Mesenchymal stem cell (in vitro differentiated cells and primary cell): ENCODE measurements at regions not wholly inside any gene's neighbourhood (a gene's known extent, or its start where the extent isn't known, plus 50 kb on each side); places are given as distances from the start of the nearest gene placed in this dataset.
"Not testable (repeated sequence)": the region's sequence is repeated elsewhere in the genome, so short reads cannot be mapped to it uniquely, and the experiment has no call there.

Experiments
- DNase-seq: peaks from one replicate; pipeline ENCODE4 v3.0.0-alpha.2; 2013
- H2AFZ ChIP-seq: one replicate; pipeline ENCODE4 v1.6.1; 2013; ENCODE audit warnings: low read depth, mild to moderate bottlenecking, control low read depth, inconsistent platforms, low read length, moderate library complexity
- H2AK5ac ChIP-seq: 2 replicates; pipeline ENCODE4 v1.6.1; 2013; ENCODE audit warnings: low read length, moderate library complexity, mild to moderate bottlenecking, inconsistent platforms; ENCODE audit not compliant: severe bottlenecking
- H2BK120ac ChIP-seq: one replicate; pipeline ENCODE4 v1.6.1; 2013; ENCODE audit warnings: low read depth, mild to moderate bottlenecking, inconsistent platforms, low read length, moderate library complexity
- H2BK12ac ChIP-seq, 2 experiments: one replicate each; pipeline ENCODE4 v1.6.1; 2013; ENCODE audit warnings: inconsistent platforms in 2 of 2, low read length in 2 of 2, mild to moderate bottlenecking in 2 of 2, moderate library complexity in 2 of 2, control low read depth in 1 of 2
- H2BK15ac ChIP-seq: one replicate; pipeline ENCODE4 v1.6.1; 2013; ENCODE audit warnings: mild to moderate bottlenecking, low read depth, inconsistent platforms; ENCODE audit not compliant: poor library complexity, severe bottlenecking
- H2BK5ac ChIP-seq: 2 replicates; pipeline ENCODE4 v1.6.1; 2013; ENCODE audit warnings: low read depth, mild to moderate bottlenecking, low read length, control low read depth, inconsistent platforms; ENCODE audit not compliant: poor library complexity, severe bottlenecking
- H3K14ac ChIP-seq, 2 experiments: one replicate each; pipeline ENCODE4 v1.6.1; 2013; ENCODE audit warnings: inconsistent platforms in 2 of 2, low read length in 2 of 2, control low read depth in 1 of 2, mild to moderate bottlenecking in 1 of 2, moderate library complexity in 1 of 2
- H3K18ac ChIP-seq, 2 experiments: one replicate each; pipeline ENCODE4 v1.6.1; 2013; ENCODE audit warnings: inconsistent platforms in 2 of 2, low read length in 2 of 2, control low read depth in 1 of 2, low read depth in 1 of 2, mild to moderate bottlenecking in 1 of 2
- H3K23ac ChIP-seq, 2 experiments: one replicate each; pipeline ENCODE4 v1.6.1; 2013; ENCODE audit warnings: inconsistent platforms in 2 of 2, low read length in 2 of 2, mild to moderate bottlenecking in 2 of 2, moderate library complexity in 2 of 2, control low read depth in 1 of 2
- H3K27ac ChIP-seq: 2 replicates; pipeline ENCODE4 v1.5.1; 2013; ENCODE audit warnings: mild to moderate bottlenecking, moderate library complexity, low read length, control low read depth, inconsistent platforms; ENCODE audit not compliant: poor library complexity, severe bottlenecking
- H3K27me3 ChIP-seq, 2 experiments: 2 replicates each; pipeline versions ENCODE4 v1.6.1 to v1.7.0; 2013; ENCODE audit warnings: low read length in 2 of 2, mild to moderate bottlenecking in 2 of 2, moderate library complexity in 2 of 2, control low read depth in 1 of 2, inconsistent platforms in 1 of 2; ENCODE audit not compliant: control insufficient read depth in 1 of 2, insufficient read depth in 1 of 2
- H3K36me3 ChIP-seq, 2 experiments: 2 replicates each; pipeline versions ENCODE4 v1.6.1 to v1.7.0; 2013; ENCODE audit warnings: low read length in 2 of 2, control low read depth in 1 of 2, inconsistent platforms in 1 of 2, low read depth in 1 of 2, mild to moderate bottlenecking in 1 of 2; ENCODE audit not compliant: insufficient read depth in 2 of 2, control insufficient read depth in 1 of 2
- H3K4ac ChIP-seq, 2 experiments: one replicate each; pipeline ENCODE4 v1.6.1; 2013; ENCODE audit warnings: inconsistent platforms in 2 of 2, low read length in 2 of 2, mild to moderate bottlenecking in 2 of 2, moderate library complexity in 2 of 2, control low read depth in 1 of 2, low read depth in 1 of 2
- H3K4me1 ChIP-seq: 2 replicates; pipeline ENCODE4 v1.6.1; 2013; ENCODE audit warnings: low read depth, low read length, control low read depth; ENCODE audit not compliant: control insufficient read depth, insufficient read depth
- H3K4me2 ChIP-seq: 2 replicates; pipeline ENCODE4 v1.6.1; 2013; ENCODE audit warnings: low read length, mild to moderate bottlenecking, inconsistent platforms; ENCODE audit not compliant: poor library complexity, severe bottlenecking
- H3K4me3 ChIP-seq, 2 experiments: 2 replicates each; pipeline versions ENCODE4 v1.5.1 to v1.7.0; 2013; ENCODE audit warnings: low read length in 2 of 2, mild to moderate bottlenecking in 2 of 2, control low read depth in 1 of 2, low read depth in 1 of 2; ENCODE audit not compliant: insufficient read depth in 1 of 2
- H3K79me1 ChIP-seq: replicated peaks from 2 replicates; pipeline ENCODE4 v1.6.1; 2013; ENCODE audit warnings: mild to moderate bottlenecking, control low read depth, low read length, inconsistent platforms; ENCODE audit not compliant: poor library complexity, severe bottlenecking
- H3K9ac ChIP-seq: 2 replicates; pipeline ENCODE4 v1.7.0; 2013; ENCODE audit warnings: mild to moderate bottlenecking, low read length, moderate library complexity
- H3K9me3 ChIP-seq: 2 replicates; pipeline ENCODE4 v1.7.0; 2013; ENCODE audit warnings: mild to moderate bottlenecking, low read length; ENCODE audit not compliant: control insufficient read depth
- H4K8ac ChIP-seq: one replicate; pipeline ENCODE4 v1.6.1; 2013; ENCODE audit warnings: inconsistent platforms, mild to moderate bottlenecking, low read length, moderate library complexity
- H4K91ac ChIP-seq: one replicate; pipeline ENCODE4 v1.6.1; 2013; ENCODE audit warnings: mild to moderate bottlenecking, low read length, inconsistent platforms
- WGBS: methylation state at CpG from one replicate; pipeline ENCODE4 v1.1.7; 2013; ENCODE audit warnings: mixed read lengths; 5-methylcytosine and 5-hydroxymethylcytosine counted together

- Histone ChIP-seq H3K18ac (no peak overlapping the region), H3K27ac (no peak overlapping the region), H3K4ac (no peak overlapping the region), H2BK5ac (no peak overlapping the region), H3K79me1 (no peaks in the 10 kb centered on the region), H2BK120ac (no peak overlapping the region), H2AFZ (no peak overlapping the region), H3K14ac (no peak overlapping the region), H3K4me1 (no peaks in the 10 kb centered on the region), H2AK5ac (no peak overlapping the region), H3K9ac (no peak overlapping the region), H3K23ac (no peak overlapping the region), H4K8ac (no peak overlapping the region), H2BK12ac (no peak overlapping the region), H3K27me3 (peaks cover 25 to 29% of the 10 kb centered on the region in 2 experiments), H3K9me3 (no peaks in the 10 kb centered on the region), H3K4me2 (no peak overlapping the region), H3K36me3 (no peaks in the 10 kb centered on the region), H3K4me3 (no peak overlapping the region), H4K91ac (no peak overlapping the region), H2BK15ac (no peak overlapping the region)
- no peak for DNase-seq
- WGBS, result 77% methylated on average over 1 of the region's 1 CpG
These were observed 87.3 kb upstream of the CLPB start for GRCh38 chr11:72521664-72522063.

- Histone ChIP-seq H2AK5ac (no peak overlapping the region), H3K18ac (no peak overlapping the region), H3K79me1 (no peaks in the 10 kb centered on the region), H3K23ac (no peak overlapping the region), H3K27ac (no peak overlapping the region), H3K9ac (no peak overlapping the region), H4K8ac (no peak overlapping the region), H3K36me3 (no peaks in the 10 kb centered on the region), H4K91ac (no peak overlapping the region), H3K9me3 (peaks cover 6% of the 10 kb centered on the region), H3K27me3 (peaks cover 25 to 29% of the 10 kb centered on the region in 2 experiments), H3K4me3 (no peak overlapping the region), H2BK12ac (no peak overlapping the region), H2BK5ac (no peak overlapping the region), H3K4ac (no peak overlapping the region), H3K14ac (no peak overlapping the region), H2AFZ (no peak overlapping the region), H3K4me1 (no peaks in the 10 kb centered on the region), H2BK15ac (no peak overlapping the region), H2BK120ac (no peak overlapping the region), H3K4me2 (no peak overlapping the region)
- no peak for DNase-seq
- 91% methylated on average over 5 of the region's 5 CpGs for WGBS
These were observed 86.5 kb upstream of the CLPB start for GRCh38 chr11:72520815-72521214.

- not testable (repeated sequence) for DNase-seq, H4K8ac ChIP-seq, H2BK15ac ChIP-seq, H2BK12ac ChIP-seq, H3K18ac ChIP-seq, H3K4ac ChIP-seq, H3K4me2 ChIP-seq, H3K4me1 ChIP-seq, H2BK5ac ChIP-seq, H2BK120ac ChIP-seq, H2AK5ac ChIP-seq, H3K36me3 ChIP-seq, H3K23ac ChIP-seq, H2AFZ ChIP-seq, H3K27ac ChIP-seq, H3K14ac ChIP-seq, H3K79me1 ChIP-seq, H4K91ac ChIP-seq
- H3K9ac ChIP-seq, result peak overlapping the region; percentile 80
- WGBS, result 96% methylated on average over 2 of the region's 2 CpGs
- H3K27me3 ChIP-seq, result peaks cover 29% of the 10 kb centered on the region in 2 experiments
- H3K9me3 ChIP-seq, result peaks cover 11% of the 10 kb centered on the region
- peak overlapping the region in 1 of 2 experiments; percentile 76 for H3K4me3 ChIP-seq
These were observed 85.6 kb upstream of the CLPB start for GRCh38 chr11:72519882-72520281.

- Histone ChIP-seq H2BK12ac (no peak overlapping the region), H2AK5ac (no peak overlapping the region), H3K18ac (no peak overlapping the region), H2BK120ac (no peak overlapping the region), H3K4me1 (no peaks in the 10 kb centered on the region), H2AFZ (no peak overlapping the region), H3K9me3 (peaks cover 16% of the 10 kb centered on the region), H3K4ac (no peak overlapping the region), H3K27me3 (peaks cover 24 to 31% of the 10 kb centered on the region in 2 experiments), H4K8ac (no peak overlapping the region), H3K4me2 (no peak overlapping the region), H2BK15ac (no peak overlapping the region), H4K91ac (no peak overlapping the region), H3K4me3 (peak overlapping the region in 1 of 2 experiments; percentile 76), H3K23ac (no peak overlapping the region), H3K36me3 (no peaks in the 10 kb centered on the region), H3K27ac (no peak overlapping the region), H2BK5ac (no peak overlapping the region), H3K14ac (no peak overlapping the region), H3K79me1 (no peaks in the 10 kb centered on the region), H3K9ac (peak overlapping the region; percentile 80)
- 62% methylated on average over 7 of the region's 8 CpGs for WGBS
- peak; percentile 24 for DNase-seq
These were observed 85.0 kb upstream of the CLPB start for GRCh38 chr11:72519220-72519881.
